ENCODE measurements at regions not wholly inside any gene's neighbourhood (a gene's known extent, or its start where the extent isn't known, plus 50 kb on each side); places are given as distances from the start of the nearest gene placed in this dataset.

DNA sequence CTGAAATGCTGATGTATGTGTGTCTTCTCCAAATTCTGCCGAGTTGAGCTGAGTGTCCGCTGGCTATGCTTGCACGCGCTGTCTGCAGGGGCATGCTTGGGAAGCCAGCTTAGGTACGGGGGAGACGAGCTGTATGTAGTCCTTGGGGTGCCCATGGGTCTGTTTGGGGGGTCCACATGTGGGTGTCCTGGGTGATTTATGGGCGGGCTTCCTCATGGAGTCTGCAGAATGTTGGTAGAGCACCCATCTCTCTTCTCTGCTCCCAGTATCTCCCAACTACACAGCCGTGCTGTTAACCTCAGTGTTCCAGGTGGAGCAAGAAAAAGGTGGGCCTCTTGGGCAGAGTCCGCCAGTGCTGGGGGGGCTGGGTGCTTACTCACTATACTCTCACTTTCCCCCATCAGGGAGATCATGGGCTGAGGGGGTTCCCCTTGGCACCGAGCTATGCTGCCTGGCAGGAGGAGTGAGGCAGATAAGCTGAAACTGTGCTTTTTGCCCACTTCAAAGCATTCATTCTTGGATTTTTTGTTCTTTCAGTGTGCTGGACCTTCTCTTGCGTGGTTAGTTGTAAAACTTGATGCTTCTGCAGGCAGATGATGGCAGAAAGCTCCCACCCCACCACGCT is 128.2 kb upstream of the ALKAL2 start:
- Histone ChIP-seq H3K4me1 (ENCODE audit: insufficient read depth, low read length) (no peaks in the 10 kb centered on the region), H3K27me3 (ENCODE audit: insufficient read depth, low read length) (no peaks in the 10 kb centered on the region), H3K9ac (ENCODE audit: low read length) (no peak overlapping the region), H3K36me3 (ENCODE audit: insufficient read depth, low read length) (no peaks in the 10 kb centered on the region), H4K20me1 (ENCODE audit: insufficient read depth, low read length) (no peaks in the 10 kb centered on the region), H3K79me2 (ENCODE audit: insufficient read depth, low read length) (no peaks in the 10 kb centered on the region), H3K9me3 (ENCODE audit: insufficient read depth, low read depth, low read length) (no peaks in the 10 kb centered on the region), H3K27ac (ENCODE audit: low read depth, low read length) (no peak overlapping the region), H2AFZ (ENCODE audit: low read depth, low read length) (no peak overlapping the region), H3K4me3 (ENCODE audit: insufficient read depth, low read depth, low read length) (no peak overlapping the region), H3K4me2 (ENCODE audit: low read length) (no peak overlapping the region)
- no peak overlapping the region for H3K4me3 Mint-ChIP-seq (ENCODE audit: unreplicated experiment)
- H3K4me1 Mint-ChIP-seq (ENCODE audit: low read depth, unreplicated experiment) = peaks cover 7% of the 10 kb centered on the region
- no peaks in the 10 kb centered on the region for H3K27me3 Mint-ChIP-seq (ENCODE audit: low read depth, unreplicated experiment)
- H3K27ac Mint-ChIP-seq (ENCODE audit: unreplicated experiment) = no peak overlapping the region
- H3K36me3 Mint-ChIP-seq (ENCODE audit: low read depth, unreplicated experiment) = no peaks in the 10 kb centered on the region
- DNase-seq (ENCODE audit: low read depth) (no peak), FAIRE-seq (no peak)
- no peaks in the 10 kb centered on the region for H3K9me3 Mint-ChIP-seq (ENCODE audit: unreplicated experiment)
- TF ChIP-seq EZH2 (IDR thresholded peaks at IDR 0.05; ENCODE audit: insufficient read depth, low read length) = no peak
- TF ChIP-seq, protein P1, sequence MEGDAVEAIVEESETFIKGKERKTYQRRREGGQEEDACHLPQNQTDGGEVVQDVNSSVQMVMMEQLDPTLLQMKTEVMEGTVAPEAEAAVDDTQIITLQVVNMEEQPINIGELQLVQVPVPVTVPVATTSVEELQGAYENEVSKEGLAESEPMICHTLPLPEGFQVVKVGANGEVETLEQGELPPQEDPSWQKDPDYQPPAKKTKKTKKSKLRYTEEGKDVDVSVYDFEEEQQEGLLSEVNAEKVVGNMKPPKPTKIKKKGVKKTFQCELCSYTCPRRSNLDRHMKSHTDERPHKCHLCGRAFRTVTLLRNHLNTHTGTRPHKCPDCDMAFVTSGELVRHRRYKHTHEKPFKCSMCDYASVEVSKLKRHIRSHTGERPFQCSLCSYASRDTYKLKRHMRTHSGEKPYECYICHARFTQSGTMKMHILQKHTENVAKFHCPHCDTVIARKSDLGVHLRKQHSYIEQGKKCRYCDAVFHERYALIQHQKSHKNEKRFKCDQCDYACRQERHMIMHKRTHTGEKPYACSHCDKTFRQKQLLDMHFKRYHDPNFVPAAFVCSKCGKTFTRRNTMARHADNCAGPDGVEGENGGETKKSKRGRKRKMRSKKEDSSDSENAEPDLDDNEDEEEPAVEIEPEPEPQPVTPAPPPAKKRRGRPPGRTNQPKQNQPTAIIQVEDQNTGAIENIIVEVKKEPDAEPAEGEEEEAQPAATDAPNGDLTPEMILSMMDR (IDR thresholded peaks at IDR 0.05; ENCODE audit: insufficient read depth, low read depth, low read length) = no peak

DNA sequence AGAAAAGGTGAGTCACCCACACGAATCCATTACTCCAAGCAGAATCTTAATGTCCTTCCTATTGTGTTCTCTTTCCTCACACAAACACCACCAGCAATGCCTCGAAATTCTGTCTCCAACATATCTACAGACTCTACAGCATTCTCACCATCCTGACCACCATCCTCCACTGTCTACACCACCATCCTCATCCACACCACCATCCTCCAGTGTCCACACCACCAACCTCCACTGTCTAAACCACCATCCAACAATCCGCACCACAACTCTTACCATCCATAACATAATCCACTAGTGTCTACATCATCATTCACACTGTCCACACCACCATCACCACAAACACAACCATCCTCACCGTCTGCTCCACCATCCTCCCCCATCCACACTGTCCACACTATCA is 121.6 kb upstream of the ALKAL2 start:
- H4K20me1 ChIP-seq (ENCODE audit: insufficient read depth, low read length) = no peaks in the 10 kb centered on the region
- TF ChIP-seq, protein P1 (IDR thresholded peaks at IDR 0.05; ENCODE audit: insufficient read depth, low read depth, low read length) = no peak
- no peak for TF ChIP-seq EZH2 (IDR thresholded peaks at IDR 0.05; ENCODE audit: insufficient read depth, low read length)
- Mint-ChIP-seq H3K4me1 (ENCODE audit: low read depth, unreplicated experiment) (no peaks in the 10 kb centered on the region), H3K27me3 (ENCODE audit: low read depth, unreplicated experiment) (peaks cover 22% of the 10 kb centered on the region), H3K27ac (ENCODE audit: unreplicated experiment) (no peak overlapping the region), H3K9me3 (ENCODE audit: unreplicated experiment) (peaks cover 8% of the 10 kb centered on the region), H3K4me3 (ENCODE audit: unreplicated experiment) (no peak overlapping the region), H3K36me3 (ENCODE audit: low read depth, unreplicated experiment) (no peaks in the 10 kb centered on the region)
- peaks cover 5% of the 10 kb centered on the region for H3K9me3 ChIP-seq (ENCODE audit: insufficient read depth, low read depth, low read length)
- DNase-seq (ENCODE audit: low read depth) (no peak), FAIRE-seq (no peak)
- H3K9ac ChIP-seq (ENCODE audit: low read length) = no peak overlapping the region
- no peaks in the 10 kb centered on the region for H3K4me1 ChIP-seq (ENCODE audit: insufficient read depth, low read length)
- H3K27me3 ChIP-seq (ENCODE audit: insufficient read depth, low read length) = peaks cover 4% of the 10 kb centered on the region
- H3K4me3 ChIP-seq (ENCODE audit: insufficient read depth, low read depth, low read length) = no peak overlapping the region
- H3K4me2 ChIP-seq (ENCODE audit: low read length) = no peak overlapping the region
- H3K79me2 ChIP-seq (ENCODE audit: insufficient read depth, low read length) = no peaks in the 10 kb centered on the region
- H3K27ac ChIP-seq (ENCODE audit: low read depth, low read length) = no peak overlapping the region
- no peaks in the 10 kb centered on the region for H3K36me3 ChIP-seq (ENCODE audit: insufficient read depth, low read length)
- peak overlapping the region; percentile 18 for H2AFZ ChIP-seq (ENCODE audit: low read depth, low read length)

DNA sequence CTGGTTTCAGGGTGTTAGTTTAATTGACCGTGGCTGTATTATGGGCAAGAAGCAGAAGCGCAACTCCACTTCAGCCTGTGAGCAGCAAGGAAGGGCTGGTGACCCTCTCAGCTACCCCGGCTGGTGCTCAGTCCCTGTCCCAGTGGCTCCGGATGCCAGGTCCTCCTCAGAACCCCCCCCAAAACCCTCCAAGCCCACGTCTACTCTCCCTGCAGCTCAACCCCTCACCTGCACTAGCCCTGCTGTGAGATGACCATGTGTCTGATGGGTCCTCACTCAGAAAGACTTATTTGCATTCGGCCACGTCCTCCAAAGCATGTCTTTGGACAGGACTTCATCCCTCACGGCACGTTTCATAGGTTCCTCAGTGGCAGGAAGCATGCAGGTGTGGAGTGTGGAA is 119.7 kb upstream of the ALKAL2 start:
- Mint-ChIP-seq H3K4me3 (ENCODE audit: unreplicated experiment) (no peak overlapping the region), H3K27ac (ENCODE audit: unreplicated experiment) (no peak overlapping the region), H3K9me3 (ENCODE audit: unreplicated experiment) (peaks cover 11% of the 10 kb centered on the region), H3K27me3 (ENCODE audit: low read depth, unreplicated experiment) (peaks cover 29% of the 10 kb centered on the region), H3K4me1 (ENCODE audit: low read depth, unreplicated experiment) (no peaks in the 10 kb centered on the region), H3K36me3 (ENCODE audit: low read depth, unreplicated experiment) (no peaks in the 10 kb centered on the region)
- Histone ChIP-seq H3K36me3 (ENCODE audit: insufficient read depth, low read length) (no peaks in the 10 kb centered on the region), H3K27ac (ENCODE audit: low read depth, low read length) (no peak overlapping the region), H3K4me3 (ENCODE audit: insufficient read depth, low read depth, low read length) (no peak overlapping the region), H4K20me1 (ENCODE audit: insufficient read depth, low read length) (no peaks in the 10 kb centered on the region), H3K9ac (ENCODE audit: low read length) (no peak overlapping the region), H3K4me2 (ENCODE audit: low read length) (no peak overlapping the region), H2AFZ (ENCODE audit: low read depth, low read length) (no peak overlapping the region), H3K9me3 (ENCODE audit: insufficient read depth, low read depth, low read length) (peaks cover 5% of the 10 kb centered on the region), H3K4me1 (ENCODE audit: insufficient read depth, low read length) (no peaks in the 10 kb centered on the region), H3K27me3 (ENCODE audit: insufficient read depth, low read length) (peaks cover 4% of the 10 kb centered on the region), H3K79me2 (ENCODE audit: insufficient read depth, low read length) (no peaks in the 10 kb centered on the region)
- TF ChIP-seq EZH2 (IDR thresholded peaks at IDR 0.05; ENCODE audit: insufficient read depth, low read length) = no peak
- TF ChIP-seq, protein P1 (IDR thresholded peaks at IDR 0.05; ENCODE audit: insufficient read depth, low read depth, low read length) = no peak
- DNase-seq (ENCODE audit: low read depth) (no peak), FAIRE-seq (no peak)

All from astrocyte (in vitro differentiated cells and primary cell).